ENCODE measurements at regions not wholly inside any gene's neighbourhood (a gene's known extent, or its start where the extent isn't known, plus 50 kb on each side); places are given as distances from the start of the nearest gene placed in this dataset.
"Not testable (repeated sequence)": the region's sequence is repeated elsewhere in the genome, so short reads cannot be mapped to it uniquely, and the experiment has no call there.

- H3K27me3 ChIP-seq (ENCODE audit: control insufficient read depth, insufficient read depth, low read length, poor library complexity, severe bottlenecking); H3K36me3 ChIP-seq (ENCODE audit: control insufficient read depth, insufficient read depth, low read length); DNase-seq; H3K9me3 ChIP-seq (ENCODE audit: control insufficient read depth, low read length); H3K4me3 ChIP-seq (ENCODE audit: low read length); H3K4me1 ChIP-seq (ENCODE audit: control insufficient read depth, insufficient read depth, low read length); H3K9ac ChIP-seq (ENCODE audit: extremely low read depth, low read length, poor library complexity, severe bottlenecking); H3K27ac ChIP-seq (ENCODE audit: low read depth, low read length); H3K36me3 Mint-ChIP-seq (ENCODE audit: low read depth); H3K27ac Mint-ChIP-seq; H3K27me3 Mint-ChIP-seq (ENCODE audit: insufficient read depth); H3K9me3 Mint-ChIP-seq; H3K4me3 Mint-ChIP-seq; H3K4me1 Mint-ChIP-seq: not testable (repeated sequence)
- WGBS, 2 experiments (ENCODE audit: insufficient coverage in 1 of 2, insufficient read length in 1 of 2), result 87 to 100% methylated on average over 1 to 3 of the region's 3 CpGs
Measured at GRCh38 chr12:54799966-54800365, 54.4 kb upstream of the MUCL1 start.

GRCh38 chr12:54798651-54799050, 55.7 kb upstream of the MUCL1 start:
- H3K27me3 Mint-ChIP-seq (ENCODE audit: insufficient read depth), result peaks cover 9% of the 10 kb centered on the region
- 94% methylated on average over 1 of the region's 1 CpG; no CpG with 5 or more reads in 1 of the 2 experiments for WGBS, 2 experiments (ENCODE audit: insufficient coverage in 1 of 2, insufficient read length in 1 of 2)
- no peaks in the 10 kb centered on the region for H3K9me3 Mint-ChIP-seq
- Histone ChIP-seq H3K27ac (ENCODE audit: low read depth, low read length) (no peak overlapping the region), H3K4me3 (ENCODE audit: low read length) (no peak overlapping the region), H3K9me3 (ENCODE audit: control insufficient read depth, low read length) (no peaks in the 10 kb centered on the region), H3K4me1 (ENCODE audit: control insufficient read depth, insufficient read depth, low read length) (no peaks in the 10 kb centered on the region), H3K36me3 (ENCODE audit: control insufficient read depth, insufficient read depth, low read length) (no peaks in the 10 kb centered on the region), H3K9ac (ENCODE audit: extremely low read depth, low read length, poor library complexity, severe bottlenecking) (no peak overlapping the region), H3K27me3 (ENCODE audit: control insufficient read depth, insufficient read depth, low read length, poor library complexity, severe bottlenecking) (no peaks in the 10 kb centered on the region)
- DNase-seq, result no peak
- H3K27ac Mint-ChIP-seq, result no peak overlapping the region
- no peaks in the 10 kb centered on the region for H3K36me3 Mint-ChIP-seq (ENCODE audit: low read depth)
- no peak for TF ChIP-seq CTCF (conservative IDR thresholded peaks at IDR 0.05)
- H3K4me1 Mint-ChIP-seq, result no peaks in the 10 kb centered on the region
- H3K4me3 Mint-ChIP-seq, result no peak overlapping the region

- TF ChIP-seq CTCF (conservative IDR thresholded peaks at IDR 0.05), result no peak
- Histone ChIP-seq H3K4me3 (ENCODE audit: low read length) (no peak overlapping the region), H3K27me3 (ENCODE audit: control insufficient read depth, insufficient read depth, low read length, poor library complexity, severe bottlenecking) (no peaks in the 10 kb centered on the region), H3K9ac (ENCODE audit: extremely low read depth, low read length, poor library complexity, severe bottlenecking) (no peak overlapping the region), H3K4me1 (ENCODE audit: control insufficient read depth, insufficient read depth, low read length) (no peaks in the 10 kb centered on the region), H3K27ac (ENCODE audit: low read depth, low read length) (no peak overlapping the region), H3K9me3 (ENCODE audit: control insufficient read depth, low read length) (no peaks in the 10 kb centered on the region), H3K36me3 (ENCODE audit: control insufficient read depth, insufficient read depth, low read length) (no peaks in the 10 kb centered on the region)
- Mint-ChIP-seq H3K4me1 (no peaks in the 10 kb centered on the region), H3K9me3 (no peaks in the 10 kb centered on the region), H3K4me3 (no peak overlapping the region), H3K27ac (no peak overlapping the region), H3K36me3 (ENCODE audit: low read depth) (no peaks in the 10 kb centered on the region), H3K27me3 (ENCODE audit: insufficient read depth) (peaks cover 4% of the 10 kb centered on the region)
- whole genome bisulfite sequencing, 2 experiments (ENCODE audit: insufficient coverage in 1 of 2, insufficient read length in 1 of 2), result 89 to 100% methylated on average over 2 of the region's 2 CpGs
- DNase-seq, result no peak
Measured at GRCh38 chr12:54796991-54797390, 57.3 kb upstream of the MUCL1 start.

GRCh38 chr12:54795644-54796043, 58.7 kb upstream of the MUCL1 start:
- no peaks in the 10 kb centered on the region for H3K36me3 Mint-ChIP-seq (ENCODE audit: low read depth)
- H3K4me1 Mint-ChIP-seq, result no peaks in the 10 kb centered on the region
- H3K27me3 Mint-ChIP-seq (ENCODE audit: insufficient read depth), result peaks cover 3% of the 10 kb centered on the region
- DNase-seq, result no peak
- no peak for TF ChIP-seq CTCF (conservative IDR thresholded peaks at IDR 0.05)
- H3K27ac ChIP-seq (ENCODE audit: low read depth, low read length), result no peak overlapping the region
- WGBS, 2 experiments (ENCODE audit: insufficient coverage in 1 of 2, insufficient read length in 1 of 2), result 77 to 87% methylated on average over 5 to 6 of the region's 6 CpGs
- H3K27me3 ChIP-seq (ENCODE audit: control insufficient read depth, insufficient read depth, low read length, poor library complexity, severe bottlenecking), result no peaks in the 10 kb centered on the region
- H3K9me3 ChIP-seq (ENCODE audit: control insufficient read depth, low read length), result no peaks in the 10 kb centered on the region
- no peaks in the 10 kb centered on the region for H3K36me3 ChIP-seq (ENCODE audit: control insufficient read depth, insufficient read depth, low read length)
- no peak overlapping the region for H3K4me3 ChIP-seq (ENCODE audit: low read length)
- H3K9ac ChIP-seq (ENCODE audit: extremely low read depth, low read length, poor library complexity, severe bottlenecking), result no peak overlapping the region
- H3K27ac Mint-ChIP-seq, result no peak overlapping the region
- no peak overlapping the region for H3K4me3 Mint-ChIP-seq
- H3K4me1 ChIP-seq (ENCODE audit: control insufficient read depth, insufficient read depth, low read length), result no peaks in the 10 kb centered on the region
- H3K9me3 Mint-ChIP-seq, result no peaks in the 10 kb centered on the region

Measured in endodermal cell (in vitro differentiated cells).